Neural crest cell (in vitro differentiated cells): ENCODE measurements at regions not wholly inside any gene's neighbourhood (a gene's known extent, or its start where the extent isn't known, plus 50 kb on each side); places are given as distances from the start of the nearest gene placed in this dataset.

Experiments
- DNase-seq: peaks from one replicate; pipeline ENCODE4 v3.0.0; 2021; ENCODE audit warnings: low read depth, mixed read lengths, low spot score
- H3K27ac Mint-ChIP-seq: one replicate; pipeline ENCODE4 v1.8.0; 2021; ENCODE audit warnings: mild to moderate bottlenecking, mixed read lengths; ENCODE audit not compliant: unreplicated experiment
- H3K27me3 Mint-ChIP-seq: 2 replicates; pipeline ENCODE4 v1.8.0; 2021; ENCODE audit warnings: low read depth, mild to moderate bottlenecking, mixed read lengths
- H3K36me3 Mint-ChIP-seq: 2 replicates; pipeline ENCODE4 v1.8.0; 2021; ENCODE audit warnings: low read depth, mild to moderate bottlenecking, mixed read lengths
- H3K4me1 Mint-ChIP-seq: 2 replicates; pipeline ENCODE4 v1.8.0; 2021; ENCODE audit warnings: mixed read lengths
- H3K4me3 Mint-ChIP-seq: one replicate; pipeline ENCODE4 v1.8.0; 2021; ENCODE audit warnings: mild to moderate bottlenecking, mixed read lengths
- H3K9me3 Mint-ChIP-seq: 2 replicates; pipeline ENCODE4 v1.8.0; 2021; ENCODE audit warnings: mixed read lengths
- CTCF ChIP-seq: fragments of 200-600 bp; sonication (generic); conservative IDR thresholded peaks from 2 replicates; pipeline ENCODE4 v1.5.0; 2021; ENCODE audit warnings: antibody characterized with exemption, mild to moderate bottlenecking

DNA sequence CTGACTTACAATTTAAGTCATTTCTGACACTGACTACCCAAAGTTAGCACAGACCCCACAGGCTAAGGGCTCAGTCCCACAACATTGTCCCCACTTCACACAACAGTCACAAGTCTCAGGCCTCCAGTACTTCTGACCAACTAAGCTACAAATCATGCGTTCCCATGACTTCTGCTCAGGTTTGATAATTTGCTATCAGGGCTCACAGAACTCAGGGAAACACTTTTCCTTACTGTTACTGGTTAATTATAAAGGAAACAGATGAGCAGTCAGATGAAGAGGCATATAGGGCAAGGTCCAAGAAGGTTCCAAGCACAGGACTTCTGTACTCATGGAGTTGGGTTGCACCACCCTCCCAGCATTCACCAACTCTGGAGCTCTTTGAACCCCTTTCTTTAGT lies 151.2 kb upstream of the TNR start:
- no peaks in the 10 kb centered on the region for H3K4me1 Mint-ChIP-seq
- H3K36me3 Mint-ChIP-seq: peaks cover 13% of the 10 kb centered on the region
- H3K27ac Mint-ChIP-seq: no peak overlapping the region
- DNase-seq: no peak
- no peaks in the 10 kb centered on the region for H3K27me3 Mint-ChIP-seq
- peaks cover 3% of the 10 kb centered on the region for H3K9me3 Mint-ChIP-seq
- no peak overlapping the region for H3K4me3 Mint-ChIP-seq
- no peak for TF ChIP-seq CTCF

- no peak overlapping the region for H3K27ac Mint-ChIP-seq
- peaks cover 5% of the 10 kb centered on the region for H3K27me3 Mint-ChIP-seq
- H3K4me3 Mint-ChIP-seq: no peak overlapping the region
- H3K36me3 Mint-ChIP-seq: peaks cover 7% of the 10 kb centered on the region
- H3K9me3 Mint-ChIP-seq: peaks cover 3% of the 10 kb centered on the region
- H3K4me1 Mint-ChIP-seq: peaks cover 7% of the 10 kb centered on the region
- no peak for TF ChIP-seq CTCF
- DNase-seq: no peak
Observed at GRCh38 chr1:175893192-175893591, 149.8 kb upstream of the TNR start.

DNA sequence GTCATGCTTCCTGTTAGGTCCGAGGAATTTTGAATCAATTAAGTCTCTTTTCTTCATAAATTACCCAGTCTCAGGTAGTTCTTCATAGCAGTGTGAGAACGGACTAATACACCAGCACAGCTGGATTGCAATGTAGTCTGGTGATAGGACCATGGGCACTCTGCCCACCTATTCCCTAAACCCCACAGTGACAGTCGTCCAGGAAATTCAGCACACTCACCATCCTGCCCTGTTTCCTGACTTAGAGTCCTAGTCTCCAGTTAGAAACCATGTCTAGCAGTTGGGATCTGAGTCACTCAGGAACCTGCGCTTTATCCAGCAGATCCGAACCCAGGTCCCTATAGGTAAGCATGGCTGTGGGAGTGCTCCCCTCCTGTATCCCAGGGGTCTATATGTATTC lies 149.3 kb upstream of the TNR start:
- no peak for TF ChIP-seq CTCF
- Mint-ChIP-seq H3K4me1 (peaks cover 12% of the 10 kb centered on the region), H3K27me3 (peaks cover 5% of the 10 kb centered on the region), H3K36me3 (peaks cover 4% of the 10 kb centered on the region), H3K27ac (no peak overlapping the region), H3K4me3 (no peak overlapping the region), H3K9me3 (peaks cover 3% of the 10 kb centered on the region)
- no peak for DNase-seq

DNA sequence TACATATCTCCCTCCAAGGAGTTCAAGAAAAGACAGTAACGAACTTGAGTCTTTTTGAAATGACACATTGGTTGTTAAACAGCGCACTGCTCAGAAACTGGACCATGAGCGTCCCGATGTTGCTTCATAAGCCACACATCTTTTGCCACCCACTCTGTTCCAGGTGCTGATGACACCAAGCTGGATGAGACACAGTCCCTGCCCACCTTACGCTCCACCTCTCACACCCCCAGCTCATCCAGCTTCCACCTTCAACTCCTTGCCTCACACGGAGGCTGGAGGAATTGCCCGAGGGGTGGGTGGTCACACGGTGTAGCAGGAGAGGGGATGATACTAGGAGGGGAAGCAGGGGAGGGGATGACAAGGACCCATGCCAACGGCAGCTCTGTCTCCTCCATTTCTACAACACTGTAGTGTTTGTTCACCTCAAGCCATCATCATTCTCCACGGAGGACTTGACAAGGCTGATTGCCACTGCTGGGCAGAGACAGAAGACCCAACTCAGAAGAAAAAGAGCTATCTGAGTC lies 148.5 kb upstream of the TNR start:
- no peak overlapping the region for H3K27ac Mint-ChIP-seq
- H3K36me3 Mint-ChIP-seq: peaks cover 4% of the 10 kb centered on the region
- H3K9me3 Mint-ChIP-seq: peaks cover 3% of the 10 kb centered on the region
- no peak for DNase-seq
- peaks cover 16% of the 10 kb centered on the region for H3K4me1 Mint-ChIP-seq
- H3K27me3 Mint-ChIP-seq: peaks cover 5% of the 10 kb centered on the region
- no peak for TF ChIP-seq CTCF
- no peak overlapping the region for H3K4me3 Mint-ChIP-seq

DNA sequence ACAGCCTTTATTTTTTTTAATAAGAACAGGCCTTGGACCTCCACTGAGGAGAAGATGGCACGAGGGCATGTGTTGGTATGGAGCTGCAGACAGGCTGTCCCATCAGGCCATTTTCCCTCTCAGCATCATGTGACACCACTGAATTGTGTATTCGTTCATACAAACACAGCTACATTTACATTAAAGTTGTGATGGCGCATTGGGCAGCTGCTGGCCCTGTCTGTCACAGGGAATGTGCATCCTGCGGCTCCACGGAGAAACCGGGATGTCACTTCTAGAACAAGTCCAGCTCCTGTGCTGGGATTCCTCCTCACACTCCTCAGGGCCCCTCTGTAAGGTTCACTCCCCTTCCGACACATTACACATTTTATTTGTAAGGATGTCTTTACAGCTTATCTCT lies 147.6 kb upstream of the TNR start:
- H3K4me3 Mint-ChIP-seq: no peak overlapping the region
- H3K27ac Mint-ChIP-seq: no peak overlapping the region
- no peak for DNase-seq
- H3K4me1 Mint-ChIP-seq: peaks cover 24% of the 10 kb centered on the region
- peaks cover 4% of the 10 kb centered on the region for H3K36me3 Mint-ChIP-seq
- TF ChIP-seq CTCF: no peak
- H3K27me3 Mint-ChIP-seq: peaks cover 5% of the 10 kb centered on the region
- peaks cover 3% of the 10 kb centered on the region for H3K9me3 Mint-ChIP-seq

DNA sequence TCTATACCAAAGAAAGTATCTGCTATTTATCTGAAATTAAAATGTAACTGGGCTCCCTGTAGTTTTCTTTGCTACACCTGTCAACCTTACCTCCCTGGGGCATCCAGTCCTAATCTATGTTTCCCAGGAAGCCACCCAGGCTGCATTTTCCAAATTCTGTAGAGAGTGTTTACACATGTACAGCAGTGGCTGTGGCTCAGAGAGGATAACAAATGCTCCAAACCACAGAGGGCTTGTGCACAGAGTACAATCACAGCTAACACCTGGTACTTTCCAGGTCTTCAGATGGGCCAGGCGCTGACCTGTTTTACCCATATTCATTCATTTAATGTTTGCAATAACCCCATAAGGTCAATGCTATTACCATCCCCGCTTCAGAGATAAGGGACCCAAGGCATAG lies 146.5 kb upstream of the TNR start:
- no peak overlapping the region for H3K4me3 Mint-ChIP-seq
- no peak for TF ChIP-seq CTCF
- H3K36me3 Mint-ChIP-seq: no peaks in the 10 kb centered on the region
- H3K4me1 Mint-ChIP-seq: peaks cover 36% of the 10 kb centered on the region
- DNase-seq: no peak
- no peak overlapping the region for H3K27ac Mint-ChIP-seq
- no peaks in the 10 kb centered on the region for H3K9me3 Mint-ChIP-seq
- peaks cover 5% of the 10 kb centered on the region for H3K27me3 Mint-ChIP-seq
